Kidney epithelial cell (primary cell): ENCODE measurements at regions not wholly inside any gene's neighbourhood (a gene's known extent, or its start where the extent isn't known, plus 50 kb on each side); places are given as distances from the start of the nearest gene placed in this dataset.

Experiments used
- DNase-seq: peaks from one replicate; pipeline ENCODE4 v3.0.0-alpha.2; 2010; ENCODE audit warnings: low read depth
- H3K27me3 ChIP-seq: 2 replicates; pipeline ENCODE4 v1.6.0; 2011; ENCODE audit warnings: low read length; ENCODE audit not compliant: control insufficient read depth, insufficient read depth
- H3K36me3 ChIP-seq: 2 replicates; pipeline ENCODE4 v1.5.1; 2011; ENCODE audit warnings: low read length; ENCODE audit not compliant: control insufficient read depth, insufficient read depth
- H3K4me3 ChIP-seq: 2 replicates; pipeline ENCODE4 v1.5.1; 2011; ENCODE audit warnings: low read depth, mild to moderate bottlenecking, control low read depth, low read length
- CTCF ChIP-seq: IDR thresholded peaks from 2 replicates; pipeline ENCODE4 v1.5.1; 2011; ENCODE audit warnings: mild to moderate bottlenecking, moderate library complexity, low read length, control low read depth, inconsistent platforms; ENCODE audit not compliant: insufficient read depth, poor library complexity, severe bottlenecking

GRCh38 chr4:38512840-38513239, 151.2 kb upstream of the KLF3 start:
- peaks cover 4% of the 10 kb centered on the region for H3K27me3 ChIP-seq
- no peak for TF ChIP-seq CTCF
- no peak overlapping the region for H3K4me3 ChIP-seq
- no peak for DNase-seq
- no peaks in the 10 kb centered on the region for H3K36me3 ChIP-seq

- no peak for DNase-seq
- H3K4me3 ChIP-seq, result no peak overlapping the region
- no peaks in the 10 kb centered on the region for H3K36me3 ChIP-seq
- no peak for TF ChIP-seq CTCF
- no peaks in the 10 kb centered on the region for H3K27me3 ChIP-seq
These were observed 149.4 kb upstream of the KLF3 start for GRCh38 chr4:38514465-38515146.

GRCh38 chr4:38516190-38516589, 147.8 kb upstream of the KLF3 start:
- no peak for DNase-seq
- no peak for TF ChIP-seq CTCF
- Histone ChIP-seq H3K36me3 (no peaks in the 10 kb centered on the region), H3K27me3 (no peaks in the 10 kb centered on the region), H3K4me3 (no peak overlapping the region)

- H3K36me3 ChIP-seq, result no peaks in the 10 kb centered on the region
- no peaks in the 10 kb centered on the region for H3K27me3 ChIP-seq
- no peak for TF ChIP-seq CTCF
- no peak overlapping the region for H3K4me3 ChIP-seq
- no peak for DNase-seq
These were observed 144.3 kb upstream of the KLF3 start for GRCh38 chr4:38519666-38520065.

- TF ChIP-seq CTCF, result no peak
- no peak overlapping the region for H3K4me3 ChIP-seq
- H3K36me3 ChIP-seq, result no peaks in the 10 kb centered on the region
- no peaks in the 10 kb centered on the region for H3K27me3 ChIP-seq
- no peak for DNase-seq
These were observed 140.9 kb upstream of the KLF3 start for GRCh38 chr4:38523054-38523453.

- Histone ChIP-seq H3K36me3 (no peaks in the 10 kb centered on the region), H3K27me3 (no peaks in the 10 kb centered on the region), H3K4me3 (no peak overlapping the region)
- DNase-seq, result no peak
- no peak for TF ChIP-seq CTCF
These were observed 140.2 kb upstream of the KLF3 start for GRCh38 chr4:38523524-38524448.
